Astrocyte (in vitro differentiated cells and primary cell): ENCODE measurements at regions not wholly inside any gene's neighbourhood (a gene's known extent, or its start where the extent isn't known, plus 50 kb on each side); places are given as distances from the start of the nearest gene placed in this dataset.

Source experiments
- DNase-seq: peaks from one replicate; pipeline ENCODE4 v3.0.0-alpha.2; 2010; ENCODE audit warnings: low read depth
- FAIRE-seq: peaks from 2 replicates; lab custom pipeline; 2011; peaks lifted over from hg19 to GRCh38; lab: Jason Lieb, UNC
- H2AFZ ChIP-seq: 2 replicates; pipeline ENCODE4 v1.6.0; 2012; ENCODE audit warnings: low read depth, low read length, inconsistent platforms
- H3K27ac ChIP-seq: 2 replicates; pipeline ENCODE4 v1.5.1; 2011; ENCODE audit warnings: low read depth, low read length, inconsistent platforms
- H3K27me3 ChIP-seq: 2 replicates; pipeline ENCODE4 v1.6.0; 2011; ENCODE audit warnings: low read length, inconsistent platforms; ENCODE audit not compliant: insufficient read depth
- H3K36me3 ChIP-seq: 2 replicates; pipeline ENCODE4 v1.5.1; 2011; ENCODE audit warnings: low read length, inconsistent platforms; ENCODE audit not compliant: insufficient read depth
- H3K4me1 ChIP-seq: 2 replicates; pipeline ENCODE4 v1.5.1; 2011; ENCODE audit warnings: low read length, inconsistent platforms; ENCODE audit not compliant: insufficient read depth
- H3K4me2 ChIP-seq: 2 replicates; pipeline ENCODE4 v1.6.0; 2012; ENCODE audit warnings: low read length, inconsistent platforms
- H3K4me3 ChIP-seq: 2 replicates; pipeline ENCODE4 v1.5.1; 2011; ENCODE audit warnings: low read depth, mild to moderate bottlenecking, low read length, inconsistent platforms; ENCODE audit not compliant: insufficient read depth
- H3K79me2 ChIP-seq: 2 replicates; pipeline ENCODE4 v1.6.0; 2012; ENCODE audit warnings: mild to moderate bottlenecking, low read length, inconsistent platforms; ENCODE audit not compliant: insufficient read depth
- H3K9ac ChIP-seq: 2 replicates; pipeline ENCODE4 v1.6.0; 2012; ENCODE audit warnings: mild to moderate bottlenecking, low read length, inconsistent platforms
- H3K9me3 ChIP-seq: 2 replicates; pipeline ENCODE4 v1.5.1; 2012; ENCODE audit warnings: low read depth, mild to moderate bottlenecking, low read length, inconsistent platforms; ENCODE audit not compliant: insufficient read depth
- H4K20me1 ChIP-seq: 2 replicates; pipeline ENCODE4 v1.6.0; 2012; ENCODE audit warnings: low read length, inconsistent platforms; ENCODE audit not compliant: insufficient read depth
- H3K27ac Mint-ChIP-seq: one replicate; pipeline ENCODE4 v1.8.0; 2021; ENCODE audit warnings: mild to moderate bottlenecking, mixed read lengths; ENCODE audit not compliant: unreplicated experiment
- H3K27me3 Mint-ChIP-seq: one replicate; pipeline ENCODE4 v1.8.0; 2021; ENCODE audit warnings: low read depth, mixed read lengths; ENCODE audit not compliant: unreplicated experiment
- H3K36me3 Mint-ChIP-seq: one replicate; pipeline ENCODE4 v1.8.0; 2021; ENCODE audit warnings: low read depth, mixed read lengths; ENCODE audit not compliant: unreplicated experiment
- H3K4me1 Mint-ChIP-seq: one replicate; pipeline ENCODE4 v1.8.0; 2021; ENCODE audit warnings: low read depth, mixed read lengths; ENCODE audit not compliant: unreplicated experiment
- H3K4me3 Mint-ChIP-seq: one replicate; pipeline ENCODE4 v1.8.0; 2021; ENCODE audit warnings: mild to moderate bottlenecking, moderate library complexity, mixed read lengths; ENCODE audit not compliant: unreplicated experiment
- H3K9me3 Mint-ChIP-seq: one replicate; pipeline ENCODE4 v1.8.0; 2021; ENCODE audit warnings: mild to moderate bottlenecking, mixed read lengths; ENCODE audit not compliant: unreplicated experiment
- CTCF ChIP-seq: IDR thresholded peaks from 2 replicates; pipeline ENCODE4 v1.5.1; 2011; ENCODE audit warnings: low read depth, mild to moderate bottlenecking, inconsistent platforms, low read length, moderate library complexity; ENCODE audit not compliant: insufficient read depth
- EZH2 ChIP-seq: IDR thresholded peaks from 2 replicates; pipeline ENCODE4 v1.6.1; 2012; ENCODE audit warnings: mild to moderate bottlenecking, low read length, inconsistent platforms; ENCODE audit not compliant: insufficient read depth

- TF ChIP-seq CTCF (no peak), EZH2 (no peak)
- no peak overlapping the region for H3K27ac ChIP-seq
- H3K4me1 ChIP-seq: no peaks in the 10 kb centered on the region
- no peak overlapping the region for H3K9ac ChIP-seq
- Mint-ChIP-seq H3K4me1 (no peaks in the 10 kb centered on the region), H3K9me3 (peaks cover 7% of the 10 kb centered on the region), H3K27me3 (no peaks in the 10 kb centered on the region), H3K27ac (no peak overlapping the region), H3K4me3 (no peak overlapping the region), H3K36me3 (no peaks in the 10 kb centered on the region)
- no peaks in the 10 kb centered on the region for H3K27me3 ChIP-seq
- H3K9me3 ChIP-seq: no peaks in the 10 kb centered on the region
- no peaks in the 10 kb centered on the region for H3K36me3 ChIP-seq
- no peak overlapping the region for H2AFZ ChIP-seq
- no peak for DNase-seq
- no peaks in the 10 kb centered on the region for H4K20me1 ChIP-seq
- no peak for FAIRE-seq
- no peak overlapping the region for H3K4me2 ChIP-seq
- no peaks in the 10 kb centered on the region for H3K79me2 ChIP-seq
- H3K4me3 ChIP-seq: no peak overlapping the region
These were observed 242.9 kb downstream of the HRH4 start for GRCh38 chr18:24703316-24703715.

GRCh38 chr18:24704946-24705630 is 244.7 kb downstream of the HRH4 start:
- TF ChIP-seq CTCF (no peak), EZH2 (no peak)
- H3K27ac ChIP-seq: no peak overlapping the region

GRCh38 chr18:24710474-24710873 is 250.0 kb downstream of the HRH4 start:
- H3K9me3 Mint-ChIP-seq: no peaks in the 10 kb centered on the region
- Histone ChIP-seq H3K4me1 (no peaks in the 10 kb centered on the region), H3K9ac (no peak overlapping the region)

More at GRCh38 chr18:24704946-24705630, 244.7 kb downstream of the HRH4 start:
- Mint-ChIP-seq H3K4me1 (no peaks in the 10 kb centered on the region), H3K9me3 (peaks cover 7% of the 10 kb centered on the region), H3K27me3 (no peaks in the 10 kb centered on the region), H3K4me3 (no peak overlapping the region), H3K27ac (no peak overlapping the region), H3K36me3 (no peaks in the 10 kb centered on the region)
- Histone ChIP-seq H3K4me2 (no peak overlapping the region), H3K36me3 (no peaks in the 10 kb centered on the region), H3K79me2 (no peaks in the 10 kb centered on the region), H2AFZ (no peak overlapping the region), H3K4me3 (no peak overlapping the region), H3K9me3 (no peaks in the 10 kb centered on the region), H4K20me1 (no peaks in the 10 kb centered on the region), H3K9ac (no peak overlapping the region), H3K27me3 (no peaks in the 10 kb centered on the region), H3K4me1 (no peaks in the 10 kb centered on the region)
- FAIRE-seq (no peak), DNase-seq (peak; percentile 26)

More at GRCh38 chr18:24710474-24710873, 250.0 kb downstream of the HRH4 start:
- Mint-ChIP-seq H3K27ac (no peak overlapping the region), H3K4me1 (no peaks in the 10 kb centered on the region), H3K4me3 (no peak overlapping the region), H3K36me3 (no peaks in the 10 kb centered on the region), H3K27me3 (no peaks in the 10 kb centered on the region)
- Histone ChIP-seq H3K36me3 (no peaks in the 10 kb centered on the region), H3K9me3 (no peaks in the 10 kb centered on the region), H3K27me3 (no peaks in the 10 kb centered on the region), H3K4me3 (no peak overlapping the region), H3K79me2 (no peaks in the 10 kb centered on the region), H4K20me1 (no peaks in the 10 kb centered on the region), H2AFZ (no peak overlapping the region), H3K4me2 (no peak overlapping the region), H3K27ac (no peak overlapping the region)
- no peak for TF ChIP-seq CTCF
- TF ChIP-seq EZH2: no peak
- FAIRE-seq (no peak), DNase-seq (no peak)
